ENCODE measurements at regions not wholly inside any gene's neighbourhood (a gene's known extent, or its start where the extent isn't known, plus 50 kb on each side); places are given as distances from the start of the nearest gene placed in this dataset.

GRCh38 chr2:40754912-40755311, 303.0 kb upstream of the SLC8A1 start:
- TF ChIP-seq CTCF (IDR thresholded peaks at IDR 0.05; ENCODE audit: insufficient read depth, low read length), result no peak
- TF ChIP-seq POLR2AphosphoS5 (IDR thresholded peaks at IDR 0.05; ENCODE audit: low read depth), result no peak
- TF ChIP-seq REST (IDR thresholded peaks at IDR 0.05; ENCODE audit: insufficient replicate concordance, low read depth), result no peak

All from HL-60 (cell line).